ENCODE measurements at regions not wholly inside any gene's neighbourhood (a gene's known extent, or its start where the extent isn't known, plus 50 kb on each side); places are given as distances from the start of the nearest gene placed in this dataset.

GRCh38 chr12:25886396-25886795, 72.1 kb upstream of the RASSF8 start:
- no peak for TF ChIP-seq REST (IDR thresholded peaks at IDR 0.05; ENCODE audit: insufficient read depth in 1 of 2, low read depth in 2 of 2, low read length in 2 of 2)
- no peak for TF ChIP-seq TAF1 (IDR thresholded peaks at IDR 0.05; ENCODE audit: borderline replicate concordance, insufficient read depth, low read length)
- TF ChIP-seq POLR2AphosphoS5 (IDR thresholded peaks at IDR 0.05; ENCODE audit: low read depth, low read length) = no peak
- TF ChIP-seq SIN3A (IDR thresholded peaks at IDR 0.05; ENCODE audit: borderline replicate concordance, insufficient read depth, low read length) = no peak
- no peak for TF ChIP-seq FOXP2 (optimal IDR thresholded peaks at IDR 0.05; ENCODE audit: borderline replicate concordance, extremely low read depth, extremely low read length, insufficient read depth)

DNA sequence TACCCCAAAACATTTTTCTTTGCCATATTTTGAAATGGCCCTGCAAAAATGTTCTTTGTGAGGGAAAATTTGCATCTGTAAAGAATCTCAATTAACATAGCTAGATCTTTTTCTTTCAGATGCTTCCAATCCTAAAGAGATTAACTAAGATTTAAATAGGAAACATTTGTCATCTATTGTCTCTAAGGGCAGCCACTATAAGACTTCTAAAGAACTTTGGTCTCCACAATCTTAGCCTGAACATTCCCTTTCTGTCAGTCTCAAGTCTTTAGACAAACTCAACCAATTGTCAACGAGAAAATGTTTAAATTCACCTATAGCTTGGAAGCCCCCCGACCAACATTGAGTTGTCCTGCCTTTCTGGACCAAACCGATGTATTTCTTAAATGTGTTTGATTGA, 71.1 kb upstream of the RASSF8 start:
- TF ChIP-seq SIN3A (IDR thresholded peaks at IDR 0.05; ENCODE audit: borderline replicate concordance, insufficient read depth, low read length) = no peak
- no peak for TF ChIP-seq FOXP2 (optimal IDR thresholded peaks at IDR 0.05; ENCODE audit: borderline replicate concordance, extremely low read depth, extremely low read length, insufficient read depth)
- no peak for TF ChIP-seq REST (IDR thresholded peaks at IDR 0.05; ENCODE audit: insufficient read depth in 1 of 2, low read depth in 2 of 2, low read length in 2 of 2)
- no peak for TF ChIP-seq POLR2AphosphoS5 (IDR thresholded peaks at IDR 0.05; ENCODE audit: low read depth, low read length)
- TF ChIP-seq TAF1 (IDR thresholded peaks at IDR 0.05; ENCODE audit: borderline replicate concordance, insufficient read depth, low read length) = no peak

GRCh38 chr12:25889185-25889584, 69.3 kb upstream of the RASSF8 start:
- TF ChIP-seq REST (IDR thresholded peaks at IDR 0.05; ENCODE audit: insufficient read depth in 1 of 2, low read depth in 2 of 2, low read length in 2 of 2) (no peak), TAF1 (IDR thresholded peaks at IDR 0.05; ENCODE audit: borderline replicate concordance, insufficient read depth, low read length) (no peak), SIN3A (IDR thresholded peaks at IDR 0.05; ENCODE audit: borderline replicate concordance, insufficient read depth, low read length) (no peak), POLR2AphosphoS5 (IDR thresholded peaks at IDR 0.05; ENCODE audit: low read depth, low read length) (no peak), FOXP2 (optimal IDR thresholded peaks at IDR 0.05; ENCODE audit: borderline replicate concordance, extremely low read depth, extremely low read length, insufficient read depth) (no peak)

DNA sequence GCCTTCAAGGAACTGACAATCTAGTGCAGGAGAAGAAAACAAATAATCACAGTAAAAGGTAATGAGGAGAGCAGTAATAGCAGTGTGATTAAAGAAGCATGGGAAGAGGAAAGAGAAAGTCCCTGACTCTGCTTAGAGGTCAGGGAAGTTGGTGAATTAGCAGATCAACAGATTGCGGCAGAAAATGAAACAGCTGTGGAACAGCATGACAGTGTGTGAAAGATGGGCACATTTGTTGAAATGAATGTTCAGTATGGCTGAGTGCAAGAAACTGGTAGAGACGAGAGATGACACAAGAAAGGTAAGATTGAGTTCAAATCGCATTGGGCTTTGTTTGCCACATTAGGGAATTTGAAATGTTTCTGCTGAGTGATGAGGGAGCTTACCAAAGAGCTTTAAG, 63.7 kb upstream of the RASSF8 start:
- TF ChIP-seq SIN3A (IDR thresholded peaks at IDR 0.05; ENCODE audit: borderline replicate concordance, insufficient read depth, low read length) (no peak), POLR2AphosphoS5 (IDR thresholded peaks at IDR 0.05; ENCODE audit: low read depth, low read length) (no peak), FOXP2 (optimal IDR thresholded peaks at IDR 0.05; ENCODE audit: borderline replicate concordance, extremely low read depth, extremely low read length, insufficient read depth) (no peak), TAF1 (IDR thresholded peaks at IDR 0.05; ENCODE audit: borderline replicate concordance, insufficient read depth, low read length) (no peak), REST (IDR thresholded peaks at IDR 0.05; ENCODE audit: insufficient read depth in 1 of 2, low read depth in 2 of 2, low read length in 2 of 2) (no peak)

DNA sequence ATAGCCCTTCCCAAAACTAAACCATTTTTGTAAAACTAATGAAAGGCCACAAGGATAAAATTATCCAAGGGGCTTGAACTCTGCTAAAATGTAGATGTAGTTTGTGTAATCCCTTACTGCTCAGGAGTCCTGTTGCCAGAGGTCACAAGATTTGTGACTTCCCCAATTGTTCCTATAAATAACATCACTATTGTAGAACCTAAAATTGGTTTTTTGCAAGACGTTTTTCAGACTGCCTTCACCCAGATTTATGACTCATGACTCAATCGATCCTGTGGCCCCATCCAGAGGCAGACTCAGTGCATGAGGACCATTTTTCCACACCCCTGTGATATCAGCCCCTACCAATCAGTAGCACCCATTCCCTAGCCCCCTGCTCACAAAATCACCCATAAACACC, 61.5 kb upstream of the RASSF8 start:
- no peak for TF ChIP-seq REST (IDR thresholded peaks at IDR 0.05; ENCODE audit: insufficient read depth in 1 of 2, low read depth in 2 of 2, low read length in 2 of 2)
- no peak for TF ChIP-seq FOXP2 (optimal IDR thresholded peaks at IDR 0.05; ENCODE audit: borderline replicate concordance, extremely low read depth, extremely low read length, insufficient read depth)
- no peak for TF ChIP-seq TAF1 (IDR thresholded peaks at IDR 0.05; ENCODE audit: borderline replicate concordance, insufficient read depth, low read length)
- no peak for TF ChIP-seq SIN3A (IDR thresholded peaks at IDR 0.05; ENCODE audit: borderline replicate concordance, insufficient read depth, low read length)
- no peak for TF ChIP-seq POLR2AphosphoS5 (IDR thresholded peaks at IDR 0.05; ENCODE audit: low read depth, low read length)
